ENCODE measurements at regions not wholly inside any gene's neighbourhood (a gene's known extent, or its start where the extent isn't known, plus 50 kb on each side); places are given as distances from the start of the nearest gene placed in this dataset.

DNA sequence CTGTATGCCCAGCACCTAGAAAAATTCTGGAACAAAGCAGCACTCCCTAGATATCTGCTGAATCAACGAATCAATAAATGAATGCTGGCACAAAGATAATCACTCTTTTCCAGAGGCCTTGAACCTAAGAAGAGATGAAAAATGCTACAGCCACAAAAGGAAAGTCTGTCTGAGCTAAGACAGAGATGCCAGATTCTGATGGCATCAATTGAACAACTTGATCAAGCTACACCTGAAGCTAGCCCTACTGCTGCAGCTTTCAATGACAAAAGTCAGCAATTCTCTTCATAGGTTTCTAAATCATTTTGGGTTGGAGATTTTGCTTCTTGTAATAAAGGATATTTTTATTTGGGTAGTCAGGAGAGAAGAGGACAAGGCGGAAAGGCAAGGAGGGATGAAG lies 305.0 kb upstream of the SULF2 start:
- no peak overlapping the region for H3K4me3 ChIP-seq (ENCODE audit: low read depth, low read length)
- H3K9me3 ChIP-seq (ENCODE audit: severe bottlenecking) = no peaks in the 10 kb centered on the region
- H3K36me3 ChIP-seq = no peaks in the 10 kb centered on the region
- TF ChIP-seq, protein P1, sequence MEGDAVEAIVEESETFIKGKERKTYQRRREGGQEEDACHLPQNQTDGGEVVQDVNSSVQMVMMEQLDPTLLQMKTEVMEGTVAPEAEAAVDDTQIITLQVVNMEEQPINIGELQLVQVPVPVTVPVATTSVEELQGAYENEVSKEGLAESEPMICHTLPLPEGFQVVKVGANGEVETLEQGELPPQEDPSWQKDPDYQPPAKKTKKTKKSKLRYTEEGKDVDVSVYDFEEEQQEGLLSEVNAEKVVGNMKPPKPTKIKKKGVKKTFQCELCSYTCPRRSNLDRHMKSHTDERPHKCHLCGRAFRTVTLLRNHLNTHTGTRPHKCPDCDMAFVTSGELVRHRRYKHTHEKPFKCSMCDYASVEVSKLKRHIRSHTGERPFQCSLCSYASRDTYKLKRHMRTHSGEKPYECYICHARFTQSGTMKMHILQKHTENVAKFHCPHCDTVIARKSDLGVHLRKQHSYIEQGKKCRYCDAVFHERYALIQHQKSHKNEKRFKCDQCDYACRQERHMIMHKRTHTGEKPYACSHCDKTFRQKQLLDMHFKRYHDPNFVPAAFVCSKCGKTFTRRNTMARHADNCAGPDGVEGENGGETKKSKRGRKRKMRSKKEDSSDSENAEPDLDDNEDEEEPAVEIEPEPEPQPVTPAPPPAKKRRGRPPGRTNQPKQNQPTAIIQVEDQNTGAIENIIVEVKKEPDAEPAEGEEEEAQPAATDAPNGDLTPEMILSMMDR (IDR thresholded peaks at IDR 0.05; ENCODE audit: low read depth, low read length) = no peak
- H3K27me3 ChIP-seq (ENCODE audit: insufficient read depth, low read depth, severe bottlenecking) = no peaks in the 10 kb centered on the region
- no peak for DNase-seq
- no peak overlapping the region for H3K27ac ChIP-seq

DNA sequence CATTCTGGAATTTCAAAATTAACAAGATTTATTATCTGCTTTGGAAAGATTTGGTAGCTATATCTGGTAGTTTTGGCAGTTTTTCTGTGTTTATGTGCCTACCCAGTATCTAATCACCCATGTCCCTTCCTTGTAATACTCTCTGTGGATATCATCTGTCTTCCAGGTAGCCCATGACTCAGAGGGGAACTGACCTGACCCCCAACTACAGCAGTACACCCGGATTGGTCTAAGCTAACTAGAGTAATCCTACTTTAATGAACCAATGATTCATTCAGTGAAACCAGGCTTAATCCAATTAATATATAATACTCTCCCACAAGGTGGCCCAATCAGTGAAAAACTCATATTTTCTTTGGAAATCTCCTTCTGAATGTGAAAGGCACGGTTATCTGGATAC lies 295.3 kb upstream of the SULF2 start:
- peaks cover 3% of the 10 kb centered on the region for H3K9me3 ChIP-seq (ENCODE audit: severe bottlenecking)
- no peaks in the 10 kb centered on the region for H3K27me3 ChIP-seq (ENCODE audit: insufficient read depth, low read depth, severe bottlenecking)
- no peak overlapping the region for H3K4me3 ChIP-seq (ENCODE audit: low read depth, low read length)

DNA sequence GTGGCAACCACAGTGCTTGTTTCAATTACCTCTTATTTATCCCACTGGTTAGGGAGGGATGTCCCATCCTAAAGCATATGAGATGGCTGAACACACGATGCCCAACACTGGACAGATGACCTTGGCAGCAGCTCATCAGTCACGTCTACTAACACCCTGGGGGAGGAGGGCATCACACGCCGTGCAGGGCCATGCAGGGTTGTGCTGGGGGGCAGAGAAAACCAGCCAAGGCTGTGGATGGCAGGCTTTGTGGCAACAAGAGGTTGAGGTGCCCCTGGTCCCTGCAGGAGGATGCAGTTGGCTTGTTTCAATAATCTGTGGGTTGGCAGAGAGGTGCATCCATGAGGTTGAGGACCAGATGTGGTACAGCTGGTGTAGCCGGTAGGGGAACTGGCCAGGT lies 293.7 kb upstream of the SULF2 start:
- TF ChIP-seq, protein P1 (IDR thresholded peaks at IDR 0.05; ENCODE audit: low read depth, low read length) = no peak

More for the DNA sequence above, 295.3 kb upstream of the SULF2 start:
- no peak overlapping the region for H3K27ac ChIP-seq
- no peak for DNase-seq
- H3K36me3 ChIP-seq = no peaks in the 10 kb centered on the region
- TF ChIP-seq, protein P1 (IDR thresholded peaks at IDR 0.05; ENCODE audit: low read depth, low read length) = no peak

DNA sequence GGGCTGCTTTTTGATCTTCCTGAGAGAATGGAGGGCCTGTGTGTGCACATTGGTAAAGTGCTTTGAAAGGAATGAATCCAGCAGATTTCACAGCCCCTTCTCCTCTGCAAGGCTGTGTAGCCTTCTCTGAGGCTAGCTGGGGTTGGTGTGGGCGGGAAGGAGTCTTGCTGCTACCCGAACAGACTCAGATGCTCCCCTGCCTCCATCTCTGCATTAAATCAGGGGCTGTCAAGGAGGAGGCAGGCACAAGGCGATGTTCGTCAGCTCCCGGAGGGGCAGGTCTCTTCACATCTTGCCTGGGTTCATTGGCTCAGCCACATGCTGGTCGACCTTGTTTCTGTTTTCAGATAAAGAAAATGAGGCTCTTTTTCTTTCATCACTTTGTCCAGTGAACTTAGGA lies 291.5 kb upstream of the SULF2 start:
- H3K36me3 ChIP-seq = no peaks in the 10 kb centered on the region
- no peaks in the 10 kb centered on the region for H3K9me3 ChIP-seq (ENCODE audit: severe bottlenecking)
- TF ChIP-seq, protein P1 (IDR thresholded peaks at IDR 0.05; ENCODE audit: low read depth, low read length) = no peak
- no peak for DNase-seq
- H3K4me3 ChIP-seq (ENCODE audit: low read depth, low read length) = no peak overlapping the region
- no peaks in the 10 kb centered on the region for H3K27me3 ChIP-seq (ENCODE audit: insufficient read depth, low read depth, severe bottlenecking)
- no peak overlapping the region for H3K27ac ChIP-seq

More for the DNA sequence above, 293.7 kb upstream of the SULF2 start:
- Histone ChIP-seq H3K36me3 (no peaks in the 10 kb centered on the region), H3K9me3 (ENCODE audit: severe bottlenecking) (no peaks in the 10 kb centered on the region), H3K27me3 (ENCODE audit: insufficient read depth, low read depth, severe bottlenecking) (no peaks in the 10 kb centered on the region), H3K4me3 (ENCODE audit: low read depth, low read length) (no peak overlapping the region), H3K27ac (no peak overlapping the region)
- DNase-seq = no peak

DNA sequence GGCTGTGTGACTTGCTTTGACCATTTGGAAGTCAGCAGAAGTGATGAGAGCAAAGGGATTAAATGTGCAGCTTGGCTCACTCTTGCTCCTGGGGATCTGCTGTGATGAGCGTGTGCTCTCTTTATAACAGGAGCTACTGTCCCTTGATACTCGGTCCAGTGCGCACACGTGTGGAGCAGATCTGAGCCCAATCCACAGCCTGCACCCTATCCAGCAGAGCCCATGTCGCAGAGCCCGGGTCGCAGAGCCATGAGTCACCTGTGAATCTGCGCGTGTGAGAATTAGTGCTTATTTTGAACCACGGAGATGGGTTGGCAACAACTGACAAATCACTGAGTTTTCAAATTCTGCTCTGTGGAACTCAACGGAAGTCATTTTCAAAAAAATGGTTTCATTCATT lies 291.0 kb upstream of the SULF2 start:
- no peaks in the 10 kb centered on the region for H3K9me3 ChIP-seq (ENCODE audit: severe bottlenecking)
- H3K27me3 ChIP-seq (ENCODE audit: insufficient read depth, low read depth, severe bottlenecking) = no peaks in the 10 kb centered on the region
- TF ChIP-seq, protein P1 (IDR thresholded peaks at IDR 0.05; ENCODE audit: low read depth, low read length) = no peak
- H3K36me3 ChIP-seq = no peaks in the 10 kb centered on the region
- no peak for DNase-seq
- H3K27ac ChIP-seq = no peak overlapping the region
- H3K4me3 ChIP-seq (ENCODE audit: low read depth, low read length) = no peak overlapping the region

DNA sequence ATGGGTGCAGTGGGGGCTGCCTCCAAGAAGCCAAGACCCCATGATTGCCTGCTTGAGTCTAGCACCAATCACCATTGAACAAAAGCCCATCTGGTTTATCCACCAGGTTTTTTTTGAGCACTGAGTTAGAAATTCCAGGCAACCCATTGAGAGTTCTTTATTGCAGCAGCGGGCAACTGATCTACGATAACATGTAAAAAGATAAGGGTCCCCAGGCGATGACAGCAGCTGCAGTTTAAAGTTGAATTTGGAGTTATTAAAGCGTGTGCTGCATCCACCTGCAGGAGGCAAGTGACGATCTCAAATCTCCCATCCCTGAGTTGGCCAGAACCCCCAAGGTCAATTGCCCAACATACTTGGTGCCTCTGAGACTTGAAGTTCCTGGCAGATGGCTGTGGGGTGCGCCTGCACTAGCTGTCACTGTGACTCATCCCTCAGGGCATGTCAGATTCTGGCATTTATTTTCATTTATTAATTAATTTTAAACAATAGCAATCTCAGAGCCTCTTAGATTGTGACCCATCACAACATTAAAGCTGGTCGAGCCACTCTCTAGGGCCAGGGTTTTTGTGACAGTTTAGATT lies 290.4 kb upstream of the SULF2 start:
- H3K27me3 ChIP-seq (ENCODE audit: insufficient read depth, low read depth, severe bottlenecking) = no peaks in the 10 kb centered on the region
- TF ChIP-seq, protein P1 (IDR thresholded peaks at IDR 0.05; ENCODE audit: low read depth, low read length) = no peak
- no peaks in the 10 kb centered on the region for H3K9me3 ChIP-seq (ENCODE audit: severe bottlenecking)
- H3K36me3 ChIP-seq = no peaks in the 10 kb centered on the region
- no peak for DNase-seq
- H3K27ac ChIP-seq = no peak overlapping the region
- no peak overlapping the region for H3K4me3 ChIP-seq (ENCODE audit: low read depth, low read length)

Measured in WERI-Rb-1 (cell line).